Sigmoid colon (tissue), 4 donors: ENCODE measurements at regions not wholly inside any gene's neighbourhood (a gene's known extent, or its start where the extent isn't known, plus 50 kb on each side); places are given as distances from the start of the nearest gene placed in this dataset.

ENCODE experiments used
- CTCF ChIP-seq, 4 experiments: fragments of 450-650 bp in 3 of 4; fragments of 200-600 bp in 1 of 4; IDR thresholded peaks; one replicate each; pipeline ENCODE4 v1.5.1; 2016 to 2019; ENCODE audit warnings: antibody characterized with exemption in 4 of 4, mild to moderate bottlenecking in 3 of 4, moderate library complexity in 2 of 4
- EP300 ChIP-seq, 4 donors: sonication (generic); formaldehyde crosslinking; IDR thresholded peaks; one replicate each; pipeline ENCODE4 v1.6.1; 2017; ENCODE audit warnings: antibody characterized with exemption in 4 of 4

GRCh38 chr1:195481293-195481692 lies 1126.9 kb downstream of the KCNT2 start:
- TF ChIP-seq EP300 (IDR thresholded peaks at IDR 0.05) (no peak), CTCF (IDR thresholded peaks at IDR 0.05) (no peak)
